WTC11 (cell line): ENCODE measurements at regions not wholly inside any gene's neighbourhood (a gene's known extent, or its start where the extent isn't known, plus 50 kb on each side); places are given as distances from the start of the nearest gene placed in this dataset.

Experiments used
- ATAC-seq: fragments of 200-7000 bp; cut with Tn5 transposase; 2 replicates; pipeline ENCODE4 v1.10.0; 2021; ENCODE audit warnings: mild to moderate bottlenecking, moderate library complexity
- CTCF ChIA-PET: fragments of 300-600 bp; sonication (Branson Sonifier 250); formaldehyde crosslinking; loops from one replicate; lab custom pipeline; 2021; ENCODE audit warnings: antibody characterized with exemption; lab: Charles Lee
- POLR2A ChIA-PET: fragments of 350-600 bp; sonication (Branson Sonifier 250); formaldehyde crosslinking; loops from one replicate; lab custom pipeline; 2021; ENCODE audit warnings: antibody characterized with exemption; lab: Charles Lee
- DNase-seq: peaks from one replicate; pipeline ENCODE4 v3.0.0; 2021; ENCODE audit warnings: low spot score
- H3K27ac Mint-ChIP-seq: 2 replicates; pipeline ENCODE4 v1.8.0; 2021; ENCODE audit warnings: mixed read lengths
- H3K27me3 Mint-ChIP-seq: 2 replicates; pipeline ENCODE4 v1.8.0; 2021; ENCODE audit warnings: low read depth, mild to moderate bottlenecking, moderate library complexity, mixed read lengths
- H3K36me3 Mint-ChIP-seq: 2 replicates; pipeline ENCODE4 v1.8.0; 2021; ENCODE audit warnings: mixed read lengths
- H3K4me1 Mint-ChIP-seq: 2 replicates; pipeline ENCODE4 v1.8.0; 2022; ENCODE audit warnings: mixed read lengths
- H3K4me3 Mint-ChIP-seq: 2 replicates; pipeline ENCODE4 v1.8.0; 2021; ENCODE audit warnings: mild to moderate bottlenecking, moderate library complexity, mixed read lengths
- H3K9me3 Mint-ChIP-seq: 2 replicates; pipeline ENCODE4 v1.8.0; 2021; ENCODE audit warnings: mixed read lengths
- AFF4 ChIP-seq: sonication (generic); formaldehyde crosslinking; IDR thresholded peaks from 2 replicates; pipeline ENCODE4 v1.8.1; 2023; ENCODE audit warnings: mild to moderate bottlenecking, missing genetic modification reagents, borderline replicate concordance
- CBFB ChIP-seq: sonication (generic); formaldehyde crosslinking; IDR thresholded peaks from 2 replicates; pipeline ENCODE4 v1.8.1; 2022; ENCODE audit warnings: mild to moderate bottlenecking, low read depth, missing genetic modification reagents
- ESRRA ChIP-seq: sonication (generic); formaldehyde crosslinking; IDR thresholded peaks from 2 replicates; pipeline ENCODE4 v1.8.1; 2022; ENCODE audit warnings: mild to moderate bottlenecking, missing genetic modification reagents, borderline replicate concordance
- ETV6 ChIP-seq: sonication (generic); formaldehyde crosslinking; IDR thresholded peaks from 2 replicates; pipeline ENCODE4 v1.8.1; 2022; ENCODE audit warnings: mild to moderate bottlenecking, missing genetic modification reagents
- FOXK1 ChIP-seq: sonication (generic); formaldehyde crosslinking; IDR thresholded peaks from 2 replicates; pipeline ENCODE4 v1.8.0; 2022; ENCODE audit warnings: mild to moderate bottlenecking, moderate library complexity, missing genetic modification reagents
- HMGA2 ChIP-seq: fragments of 250-450 bp; sonication (Bioruptor Pico); IDR thresholded peaks from 2 replicates; pipeline ENCODE4 v1.4.0; 2021; ENCODE audit warnings: mild to moderate bottlenecking, moderate library complexity
- KAT7 ChIP-seq: sonication (generic); formaldehyde crosslinking; IDR thresholded peaks from 2 replicates; pipeline ENCODE4 v1.8.1; 2023; ENCODE audit warnings: missing genetic modification reagents, mild to moderate bottlenecking, borderline replicate concordance
- MYBL2 ChIP-seq: sonication (generic); formaldehyde crosslinking; IDR thresholded peaks from 2 replicates; pipeline ENCODE4 v1.8.1; 2023; ENCODE audit warnings: mild to moderate bottlenecking, moderate library complexity, missing genetic modification reagents
- NFATC4 ChIP-seq: fragments of 250-450 bp; sonication (Bioruptor Pico); IDR thresholded peaks from 2 replicates; pipeline ENCODE4 v1.9.0; 2021; ENCODE audit warnings: mild to moderate bottlenecking
- NR1H2 ChIP-seq: sonication (generic); formaldehyde crosslinking; IDR thresholded peaks from 2 replicates; pipeline ENCODE4 v1.9.0; 2021; ENCODE audit warnings: mild to moderate bottlenecking, moderate library complexity, missing genetic modification reagents
- NR2C2 ChIP-seq: sonication (generic); formaldehyde crosslinking; IDR thresholded peaks from 2 replicates; pipeline ENCODE4 v1.8.0; 2022; ENCODE audit warnings: mild to moderate bottlenecking, missing genetic modification reagents
- NR3C1 ChIP-seq: sonication (generic); formaldehyde crosslinking; conservative IDR thresholded peaks from 2 replicates; pipeline ENCODE4 v1.8.1; 2023; ENCODE audit warnings: low read depth, mild to moderate bottlenecking, missing genetic modification reagents
- OVOL2 ChIP-seq: fragments of 250-450 bp; sonication (Bioruptor Pico); IDR thresholded peaks from 2 replicates; pipeline ENCODE4 v1.9.0; 2021; ENCODE audit warnings: mild to moderate bottlenecking, borderline replicate concordance
- RELA ChIP-seq: sonication (generic); formaldehyde crosslinking; IDR thresholded peaks from 2 replicates; pipeline ENCODE4 v1.8.1; 2022; ENCODE audit warnings: missing genetic modification reagents, mild to moderate bottlenecking, borderline replicate concordance
- SP1 ChIP-seq: sonication (generic); formaldehyde crosslinking; conservative IDR thresholded peaks from 2 replicates; pipeline ENCODE4 v1.8.1; 2022; ENCODE audit warnings: missing genetic modification reagents
- ZNF263 ChIP-seq: sonication (generic); formaldehyde crosslinking; IDR thresholded peaks from 2 replicates; pipeline ENCODE4 v1.8.1; 2022; ENCODE audit warnings: low read depth, mild to moderate bottlenecking, moderate library complexity, missing genetic modification reagents
- TF ChIP-seq, protein P1 (sequence below): sonication (generic); formaldehyde crosslinking; conservative IDR thresholded peaks from 2 replicates; pipeline ENCODE4 v1.8.1; 2022; ENCODE audit warnings: mild to moderate bottlenecking, missing genetic modification reagents
- TF ChIP-seq, protein P2 (sequence below): sonication (generic); formaldehyde crosslinking; IDR thresholded peaks from 2 replicates; pipeline ENCODE4 v1.8.0; 2022; ENCODE audit warnings: mild to moderate bottlenecking, missing genetic modification reagents
- TF ChIP-seq, protein P3 (sequence below): fragments of 200-600 bp; IDR thresholded peaks from 2 replicates; pipeline ENCODE4 v1.8.0; 2022; ENCODE audit warnings: antibody characterized with exemption
- TF ChIP-seq, protein P4 (sequence below): fragments of 250-450 bp; sonication (Bioruptor Pico); IDR thresholded peaks from 2 replicates; pipeline ENCODE4 v1.9.0; 2021; ENCODE audit warnings: mild to moderate bottlenecking, borderline replicate concordance
- TF ChIP-seq, protein P5 (sequence below): fragments of 250-450 bp; sonication (Bioruptor Pico); IDR thresholded peaks from 2 replicates; pipeline ENCODE4 v1.9.0; 2021; ENCODE audit warnings: moderate library complexity, mild to moderate bottlenecking, inconsistent platforms, borderline replicate concordance

DNA sequence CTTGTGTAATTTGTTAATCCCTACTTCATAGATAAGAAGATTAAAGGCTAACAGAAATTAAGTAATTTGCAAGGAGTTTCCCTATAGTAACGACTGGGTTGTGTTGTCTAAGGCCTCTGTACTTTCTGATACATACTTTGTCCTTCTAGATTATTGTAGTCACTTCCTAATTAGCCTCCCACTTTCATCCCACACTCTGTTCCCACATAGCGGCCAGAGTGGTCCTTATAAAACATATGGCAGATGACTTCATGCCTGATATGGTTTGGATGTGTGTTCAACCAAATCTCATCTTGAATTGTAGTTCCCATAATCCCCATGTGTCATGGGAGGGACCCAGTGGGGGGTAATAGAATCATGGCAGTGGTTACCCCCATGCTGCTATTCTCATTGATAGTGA, 120.5 kb upstream of the DAB1 start (continued):
- TF ChIP-seq, protein P1, sequence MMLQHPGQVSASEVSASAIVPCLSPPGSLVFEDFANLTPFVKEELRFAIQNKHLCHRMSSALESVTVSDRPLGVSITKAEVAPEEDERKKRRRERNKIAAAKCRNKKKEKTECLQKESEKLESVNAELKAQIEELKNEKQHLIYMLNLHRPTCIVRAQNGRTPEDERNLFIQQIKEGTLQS (CRISPR knock-in tag) = no peak

- H3K9me3 Mint-ChIP-seq = peaks cover 19% of the 10 kb centered on the region
- H3K27me3 Mint-ChIP-seq = no peaks in the 10 kb centered on the region
- peaks cover 23% of the 10 kb centered on the region for H3K4me1 Mint-ChIP-seq
- TF ChIP-seq OVOL2 (no peak), HMGA2 (CRISPR knock-in tag) (no peak), NR2C2 (CRISPR knock-in tag) (no peak), ETV6 (CRISPR knock-in tag) (no peak), NFATC4 (no peak), RELA (CRISPR knock-in tag) (no peak), KAT7 (no peak), MYBL2 (CRISPR knock-in tag) (no peak), FOXK1 (CRISPR knock-in tag) (no peak), ESRRA (CRISPR knock-in tag) (no peak), NR3C1 (CRISPR knock-in tag) (no peak)
- TF ChIP-seq, protein P2, sequence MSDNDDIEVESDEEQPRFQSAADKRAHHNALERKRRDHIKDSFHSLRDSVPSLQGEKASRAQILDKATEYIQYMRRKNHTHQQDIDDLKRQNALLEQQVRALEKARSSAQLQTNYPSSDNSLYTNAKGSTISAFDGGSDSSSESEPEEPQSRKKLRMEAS = no peak
- TF ChIP-seq, protein P1 (CRISPR knock-in tag) = no peak
- TF ChIP-seq, protein P3, sequence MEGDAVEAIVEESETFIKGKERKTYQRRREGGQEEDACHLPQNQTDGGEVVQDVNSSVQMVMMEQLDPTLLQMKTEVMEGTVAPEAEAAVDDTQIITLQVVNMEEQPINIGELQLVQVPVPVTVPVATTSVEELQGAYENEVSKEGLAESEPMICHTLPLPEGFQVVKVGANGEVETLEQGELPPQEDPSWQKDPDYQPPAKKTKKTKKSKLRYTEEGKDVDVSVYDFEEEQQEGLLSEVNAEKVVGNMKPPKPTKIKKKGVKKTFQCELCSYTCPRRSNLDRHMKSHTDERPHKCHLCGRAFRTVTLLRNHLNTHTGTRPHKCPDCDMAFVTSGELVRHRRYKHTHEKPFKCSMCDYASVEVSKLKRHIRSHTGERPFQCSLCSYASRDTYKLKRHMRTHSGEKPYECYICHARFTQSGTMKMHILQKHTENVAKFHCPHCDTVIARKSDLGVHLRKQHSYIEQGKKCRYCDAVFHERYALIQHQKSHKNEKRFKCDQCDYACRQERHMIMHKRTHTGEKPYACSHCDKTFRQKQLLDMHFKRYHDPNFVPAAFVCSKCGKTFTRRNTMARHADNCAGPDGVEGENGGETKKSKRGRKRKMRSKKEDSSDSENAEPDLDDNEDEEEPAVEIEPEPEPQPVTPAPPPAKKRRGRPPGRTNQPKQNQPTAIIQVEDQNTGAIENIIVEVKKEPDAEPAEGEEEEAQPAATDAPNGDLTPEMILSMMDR = no peak
- peaks cover 11% of the 10 kb centered on the region for H3K36me3 Mint-ChIP-seq
- no peak overlapping the region for H3K4me3 Mint-ChIP-seq
- ChIA-PET POLR2A (no interaction called here), CTCF (no interaction called here)
- ATAC-seq (no peak), DNase-seq (no peak)
- no peak overlapping the region for H3K27ac Mint-ChIP-seq
Observed at GRCh38 chr1:57536749-57537423, 113.0 kb upstream of the DAB1 start.

DNA sequence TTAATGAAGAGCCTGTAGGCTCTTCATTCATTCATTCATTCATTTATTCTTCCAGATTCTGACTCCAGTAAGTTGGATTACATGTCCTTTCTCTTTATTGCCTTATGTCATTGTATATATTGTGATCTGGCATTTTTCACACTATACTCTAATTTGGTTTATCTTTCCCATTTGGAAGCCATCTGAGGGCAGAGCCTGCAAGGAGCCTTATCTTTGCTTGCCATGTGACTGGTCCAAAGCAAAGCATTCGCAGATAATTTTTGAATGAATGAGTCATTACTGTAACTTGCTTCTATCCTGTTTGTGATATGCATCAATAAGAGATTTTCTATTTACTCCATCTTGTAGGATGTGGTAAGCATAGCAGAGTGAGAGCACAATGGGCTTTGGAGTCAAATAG, 108.4 kb upstream of the DAB1 start:
- peaks cover 27% of the 10 kb centered on the region for H3K36me3 Mint-ChIP-seq
- peaks cover 48% of the 10 kb centered on the region for H3K9me3 Mint-ChIP-seq
- ATAC-seq = no peak
- DNase-seq = no peak
- peaks cover 18% of the 10 kb centered on the region for H3K4me1 Mint-ChIP-seq
- CTCF ChIA-PET = no interaction called here
- H3K27ac Mint-ChIP-seq = no peak overlapping the region
- H3K27me3 Mint-ChIP-seq = no peaks in the 10 kb centered on the region
- POLR2A ChIA-PET = interaction anchor here (0.5 kb wide), 1 partner anchor 11 kb away, joined by 3 read pairs; no protein-coding TSS in a partner anchor
- H3K4me3 Mint-ChIP-seq = no peak overlapping the region
- TF ChIP-seq, protein P4, sequence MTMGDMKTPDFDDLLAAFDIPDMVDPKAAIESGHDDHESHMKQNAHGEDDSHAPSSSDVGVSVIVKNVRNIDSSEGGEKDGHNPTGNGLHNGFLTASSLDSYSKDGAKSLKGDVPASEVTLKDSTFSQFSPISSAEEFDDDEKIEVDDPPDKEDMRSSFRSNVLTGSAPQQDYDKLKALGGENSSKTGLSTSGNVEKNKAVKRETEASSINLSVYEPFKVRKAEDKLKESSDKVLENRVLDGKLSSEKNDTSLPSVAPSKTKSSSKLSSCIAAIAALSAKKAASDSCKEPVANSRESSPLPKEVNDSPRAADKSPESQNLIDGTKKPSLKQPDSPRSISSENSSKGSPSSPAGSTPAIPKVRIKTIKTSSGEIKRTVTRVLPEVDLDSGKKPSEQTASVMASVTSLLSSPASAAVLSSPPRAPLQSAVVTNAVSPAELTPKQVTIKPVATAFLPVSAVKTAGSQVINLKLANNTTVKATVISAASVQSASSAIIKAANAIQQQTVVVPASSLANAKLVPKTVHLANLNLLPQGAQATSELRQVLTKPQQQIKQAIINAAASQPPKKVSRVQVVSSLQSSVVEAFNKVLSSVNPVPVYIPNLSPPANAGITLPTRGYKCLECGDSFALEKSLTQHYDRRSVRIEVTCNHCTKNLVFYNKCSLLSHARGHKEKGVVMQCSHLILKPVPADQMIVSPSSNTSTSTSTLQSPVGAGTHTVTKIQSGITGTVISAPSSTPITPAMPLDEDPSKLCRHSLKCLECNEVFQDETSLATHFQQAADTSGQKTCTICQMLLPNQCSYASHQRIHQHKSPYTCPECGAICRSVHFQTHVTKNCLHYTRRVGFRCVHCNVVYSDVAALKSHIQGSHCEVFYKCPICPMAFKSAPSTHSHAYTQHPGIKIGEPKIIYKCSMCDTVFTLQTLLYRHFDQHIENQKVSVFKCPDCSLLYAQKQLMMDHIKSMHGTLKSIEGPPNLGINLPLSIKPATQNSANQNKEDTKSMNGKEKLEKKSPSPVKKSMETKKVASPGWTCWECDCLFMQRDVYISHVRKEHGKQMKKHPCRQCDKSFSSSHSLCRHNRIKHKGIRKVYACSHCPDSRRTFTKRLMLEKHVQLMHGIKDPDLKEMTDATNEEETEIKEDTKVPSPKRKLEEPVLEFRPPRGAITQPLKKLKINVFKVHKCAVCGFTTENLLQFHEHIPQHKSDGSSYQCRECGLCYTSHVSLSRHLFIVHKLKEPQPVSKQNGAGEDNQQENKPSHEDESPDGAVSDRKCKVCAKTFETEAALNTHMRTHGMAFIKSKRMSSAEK (CRISPR knock-in tag) = no peak
- TF ChIP-seq ZNF263 = no peak
- TF ChIP-seq NR1H2 = no peak
- no peak for TF ChIP-seq AFF4
- no peak for TF ChIP-seq SP1 (CRISPR knock-in tag)
- TF ChIP-seq, protein P5, sequence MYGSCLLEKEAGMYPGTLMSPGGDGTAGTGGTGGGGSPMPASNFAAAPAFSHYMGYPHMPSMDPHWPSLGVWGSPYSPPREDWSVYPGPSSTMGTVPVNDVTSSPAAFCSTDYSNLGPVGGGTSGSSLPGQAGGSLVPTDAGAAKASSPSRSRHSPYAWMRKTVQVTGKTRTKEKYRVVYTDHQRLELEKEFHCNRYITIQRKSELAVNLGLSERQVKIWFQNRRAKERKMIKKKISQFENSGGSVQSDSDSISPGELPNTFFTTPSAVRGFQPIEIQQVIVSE (CRISPR knock-in tag) = no peak
- no peak for TF ChIP-seq CBFB (CRISPR knock-in tag)
